ENCODE measurements at regions not wholly inside any gene's neighbourhood (a gene's known extent, or its start where the extent isn't known, plus 50 kb on each side); places are given as distances from the start of the nearest gene placed in this dataset.

- no peak overlapping the region for H3K27ac ChIP-seq
- H3K27me3 ChIP-seq: no peaks in the 10 kb centered on the region
- no peak for TF ChIP-seq CTCF (IDR thresholded peaks at IDR 0.05)
- no peak for TF ChIP-seq POLR2A (IDR thresholded peaks at IDR 0.05)
- no peak for TF ChIP-seq EP300 (IDR thresholded peaks at IDR 0.05)
- TF ChIP-seq POLR2AphosphoS5 (IDR thresholded peaks at IDR 0.05): no peak
- no peak overlapping the region for H3K4me3 ChIP-seq
- peaks cover 0 to 9% (median 4%) of the 10 kb centered on the region in 3 donors for H3K4me1 ChIP-seq
- H3K36me3 ChIP-seq: no peaks in the 10 kb centered on the region
- ATAC-seq: no peak
- H3K9me3 ChIP-seq: no peaks in the 10 kb centered on the region
Measured at GRCh38 chrX:46321676-46322075, 223.5 kb downstream of the ZNF674 start.

GRCh38 chrX:46319750-46320149 is 225.5 kb downstream of the ZNF674 start:
- Histone ChIP-seq H3K36me3 (no peaks in the 10 kb centered on the region), H3K27me3 (no peaks in the 10 kb centered on the region), H3K4me1 (no peaks in the 10 kb centered on the region), H3K4me3 (no peak overlapping the region), H3K9me3 (no peaks in the 10 kb centered on the region), H3K27ac (no peak overlapping the region)
- 17 to 30% methylated on average over 1 of the region's 1 CpG for WGBS, 2 donors (ENCODE audit: low coverage in 1 of 2)
- TF ChIP-seq POLR2A (IDR thresholded peaks at IDR 0.05) (no peak), CTCF (IDR thresholded peaks at IDR 0.05) (no peak), POLR2AphosphoS5 (IDR thresholded peaks at IDR 0.05) (no peak), EP300 (IDR thresholded peaks at IDR 0.05) (no peak)
- ATAC-seq: no peak

- H3K9me3 ChIP-seq: no peaks in the 10 kb centered on the region
- H3K4me3 ChIP-seq: no peak overlapping the region
- no peaks in the 10 kb centered on the region for H3K36me3 ChIP-seq
- no peaks in the 10 kb centered on the region for H3K4me1 ChIP-seq
- no peak overlapping the region for H3K27ac ChIP-seq
- no peaks in the 10 kb centered on the region for H3K27me3 ChIP-seq
- 59 to 86% methylated on average over 1 to 3 of the region's 3 CpGs for WGBS, 2 donors (ENCODE audit: low coverage in 1 of 2)
- no peak for TF ChIP-seq CTCF (IDR thresholded peaks at IDR 0.05)
- TF ChIP-seq POLR2A (IDR thresholded peaks at IDR 0.05): no peak
- TF ChIP-seq POLR2AphosphoS5 (IDR thresholded peaks at IDR 0.05): no peak
- TF ChIP-seq EP300 (IDR thresholded peaks at IDR 0.05): no peak
- ATAC-seq: no peak
Measured at GRCh38 chrX:46318551-46318950, 226.7 kb downstream of the ZNF674 start.

- no peaks in the 10 kb centered on the region for H3K36me3 ChIP-seq
Measured at GRCh38 chrX:46317163-46317562, 228.1 kb downstream of the ZNF674 start.

More at GRCh38 chrX:46317163-46317562, 228.1 kb downstream of the ZNF674 start:
- 20 to 25% methylated on average over 1 of the region's 1 CpG for WGBS, 2 donors (ENCODE audit: low coverage in 1 of 2)
- no peak overlapping the region for H3K4me3 ChIP-seq
- H3K9me3 ChIP-seq: no peaks in the 10 kb centered on the region
- H3K27me3 ChIP-seq: no peaks in the 10 kb centered on the region
- H3K4me1 ChIP-seq: no peaks in the 10 kb centered on the region
- TF ChIP-seq POLR2AphosphoS5 (IDR thresholded peaks at IDR 0.05) (no peak), CTCF (IDR thresholded peaks at IDR 0.05) (no peak), EP300 (IDR thresholded peaks at IDR 0.05) (no peak), POLR2A (IDR thresholded peaks at IDR 0.05) (no peak)
- ATAC-seq: no peak
- H3K27ac ChIP-seq: no peak overlapping the region
